DLD1 (cell line): ENCODE measurements at regions not wholly inside any gene's neighbourhood (a gene's known extent, or its start where the extent isn't known, plus 50 kb on each side); places are given as distances from the start of the nearest gene placed in this dataset.
"Not testable (repeated sequence)": the region's sequence is repeated elsewhere in the genome, so short reads cannot be mapped to it uniquely, and the experiment has no call there.

Experiments used
- in situ Hi-C: cut with HindIII; loops from 2 replicates; pipeline ENCODE4 v1.10.0; 2017; ENCODE audit warnings: low sequenced_read_pairs

GRCh38 chr12:58615047-58615446 is 305.3 kb downstream of the LRIG3 start:
- in situ Hi-C loops, result no loop called here

- in situ Hi-C loops, result no loop called here
These were observed 304.7 kb downstream of the LRIG3 start for GRCh38 chr12:58615576-58615975.

- in situ Hi-C loops, result no loop called here
These were observed 303.7 kb downstream of the LRIG3 start for GRCh38 chr12:58616618-58617017.

GRCh38 chr12:58621126-58621525 is 299.2 kb downstream of the LRIG3 start:
- in situ Hi-C loops, result no loop called here

GRCh38 chr12:58629376-58629775 is 290.9 kb downstream of the LRIG3 start:
- in situ Hi-C loops, result no loop called here

GRCh38 chr12:58633479-58633878 is 286.8 kb downstream of the LRIG3 start:
- in situ Hi-C loops, result no loop called here

GRCh38 chr12:58639318-58639934 is 280.9 kb downstream of the LRIG3 start:
- in situ Hi-C loops, result no loop called here

GRCh38 chr12:58640314-58640713 is 280.0 kb downstream of the LRIG3 start:
- in situ Hi-C loops, result no loop called here

GRCh38 chr12:58645946-58646345 is 274.4 kb downstream of the LRIG3 start:
- in situ Hi-C loops, result no loop called here

GRCh38 chr12:58647495-58647894 is 272.8 kb downstream of the LRIG3 start:
- in situ Hi-C loops, result no loop called here

GRCh38 chr12:58648176-58648575 is 272.1 kb downstream of the LRIG3 start:
- in situ Hi-C loops, result no loop called here

- in situ Hi-C loops, result no loop called here
These were observed 268.5 kb downstream of the LRIG3 start for GRCh38 chr12:58651850-58652249.

- in situ Hi-C loops, result no loop called here
These were observed 266.3 kb downstream of the LRIG3 start for GRCh38 chr12:58654021-58654420.

- in situ Hi-C loops, result no loop called here
These were observed 264.9 kb downstream of the LRIG3 start for GRCh38 chr12:58655375-58655774.

- in situ Hi-C loops, result no loop called here
These were observed 263.9 kb downstream of the LRIG3 start for GRCh38 chr12:58656254-58657009.

- in situ Hi-C loops, result no loop called here
These were observed 263.1 kb downstream of the LRIG3 start for GRCh38 chr12:58657190-58657589.

GRCh38 chr12:58665375-58665774 is 254.9 kb downstream of the LRIG3 start:
- in situ Hi-C loops, result no loop called here

GRCh38 chr12:58668233-58668632 is 252.1 kb downstream of the LRIG3 start:
- in situ Hi-C loops, result no loop called here

GRCh38 chr12:58668871-58669270 is 251.4 kb downstream of the LRIG3 start:
- in situ Hi-C loops, result no loop called here

GRCh38 chr12:58670623-58671022 is 249.7 kb downstream of the LRIG3 start:
- in situ Hi-C loops, result no loop called here

GRCh38 chr12:58671196-58671595 is 249.1 kb downstream of the LRIG3 start:
- in situ Hi-C loops, result no loop called here

GRCh38 chr12:58673021-58673420 is 247.3 kb downstream of the LRIG3 start:
- in situ Hi-C loops, result no loop called here

GRCh38 chr12:58677833-58678232 is 242.5 kb downstream of the LRIG3 start:
- in situ Hi-C loops, result not testable (repeated sequence)
